ENCODE measurements at regions not wholly inside any gene's neighbourhood (a gene's known extent, or its start where the extent isn't known, plus 50 kb on each side); places are given as distances from the start of the nearest gene placed in this dataset.

DNA sequence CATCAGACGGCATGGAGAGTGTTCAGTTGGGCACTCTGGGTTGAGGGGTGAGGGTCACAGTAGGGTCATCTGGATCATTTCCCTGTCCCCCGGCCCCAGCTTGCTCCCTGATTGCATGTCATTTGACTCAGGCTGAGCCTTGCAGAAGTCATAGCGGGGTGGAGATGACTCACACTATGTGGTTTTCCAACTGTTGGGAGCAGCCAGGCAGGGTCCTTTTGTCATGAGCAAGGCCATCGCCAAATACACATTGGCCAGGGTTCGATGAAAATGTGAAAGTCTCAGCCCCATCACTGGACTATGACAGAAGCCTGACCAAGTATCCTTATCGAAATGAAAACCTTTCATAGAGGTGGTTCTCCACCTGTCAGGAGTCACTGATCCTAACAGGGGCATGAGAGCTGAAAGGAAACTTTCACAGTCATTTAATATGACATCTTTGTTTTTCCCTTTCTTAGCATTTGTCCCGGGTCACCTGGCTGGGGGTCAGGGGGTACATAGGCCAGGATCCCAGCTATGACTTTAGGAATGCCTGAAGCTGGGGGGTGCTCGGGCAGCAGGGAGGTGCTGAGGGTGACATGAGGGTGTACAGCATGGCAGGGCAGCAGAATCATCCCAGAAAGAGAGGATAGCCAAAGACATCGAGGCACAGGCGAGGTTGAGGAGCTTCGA, 70.2 kb upstream of the CD93 start:
- DNase-seq (ENCODE audit: insufficient read length, low spot score), result no peak
- FAIRE-seq, result no peak
- no peak for TF ChIP-seq PAX5 (IDR thresholded peaks at IDR 0.05; ENCODE audit: insufficient read depth, low read length, severe bottlenecking)
- TF ChIP-seq POLR2A (IDR thresholded peaks at IDR 0.05; ENCODE audit: low read depth, low read length), result no peak
- no peak for TF ChIP-seq POLR2AphosphoS5 (IDR thresholded peaks at IDR 0.05; ENCODE audit: low read depth, low read length)
- TF ChIP-seq SPI1 (IDR thresholded peaks at IDR 0.05; ENCODE audit: low read depth, low read length), result no peak
- no peak for TF ChIP-seq POU2F2 (IDR thresholded peaks at IDR 0.05; ENCODE audit: low read depth, low read length)
- TF ChIP-seq TAF1 (IDR thresholded peaks at IDR 0.05; ENCODE audit: low read depth, low read length), result no peak

DNA sequence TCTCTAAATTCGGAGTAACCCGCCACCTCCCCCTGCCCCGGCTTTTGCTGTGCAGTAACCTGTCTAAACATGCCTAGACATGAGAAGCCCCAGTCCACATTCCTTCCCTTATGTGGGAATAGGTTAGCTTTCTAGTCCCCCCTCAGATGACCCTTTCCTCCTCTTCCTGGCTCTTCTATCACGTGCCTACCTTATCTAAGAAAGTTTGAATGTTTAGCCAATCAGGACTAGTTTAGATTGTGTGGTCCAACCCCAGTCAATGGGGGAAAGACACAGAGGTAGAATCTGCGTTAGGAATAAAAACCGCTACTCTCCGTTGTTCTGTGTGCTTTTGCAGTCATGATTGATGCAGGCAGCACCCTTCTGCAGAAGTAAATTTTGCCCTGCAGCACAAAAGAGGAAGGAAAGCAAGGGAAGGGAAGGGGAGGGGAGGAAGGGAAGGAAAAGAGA, 69.0 kb upstream of the CD93 start:
- TF ChIP-seq POU2F2 (IDR thresholded peaks at IDR 0.05; ENCODE audit: low read depth, low read length), result no peak
- DNase-seq (ENCODE audit: insufficient read length, low spot score) (no peak), FAIRE-seq (no peak)

DNA sequence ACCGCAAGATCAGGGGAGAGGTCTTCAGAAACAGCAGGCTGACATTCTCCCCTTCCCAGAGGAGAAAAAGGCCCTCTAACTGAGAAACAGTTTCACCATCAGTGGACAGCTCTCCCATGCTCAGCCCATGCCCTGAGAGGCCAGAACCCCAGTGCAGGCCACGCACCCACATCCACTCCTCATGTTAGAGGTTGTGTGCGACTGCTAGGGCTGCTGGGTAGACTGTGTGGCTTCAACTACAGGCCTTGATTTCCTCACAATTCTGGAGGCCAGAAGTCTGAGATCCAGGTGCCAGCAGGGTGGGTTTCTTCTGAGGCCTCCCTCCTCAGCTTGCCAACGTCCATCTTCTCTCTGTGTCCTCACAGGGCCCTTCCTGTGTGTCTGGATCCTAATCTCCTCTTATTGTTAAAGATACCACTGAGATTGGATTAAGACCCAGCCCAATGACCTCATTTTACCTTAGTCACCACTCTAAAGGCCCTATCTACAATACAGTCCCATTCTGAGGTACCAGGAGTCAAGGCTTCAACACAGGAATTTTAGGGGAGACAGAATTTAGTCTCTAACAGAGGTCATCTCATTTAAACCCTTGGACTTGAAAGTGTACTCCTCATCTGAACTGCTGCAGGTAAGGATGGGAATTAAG, 67.7 kb upstream of the CD93 start:
- no peak for FAIRE-seq
- no peak for DNase-seq (ENCODE audit: insufficient read length, low spot score)
- TF ChIP-seq PAX5 (IDR thresholded peaks at IDR 0.05; ENCODE audit: insufficient read depth, low read length, severe bottlenecking), result no peak
- no peak for TF ChIP-seq POLR2A (IDR thresholded peaks at IDR 0.05; ENCODE audit: low read depth, low read length)
- TF ChIP-seq TAF1 (IDR thresholded peaks at IDR 0.05; ENCODE audit: low read depth, low read length), result no peak
- TF ChIP-seq POU2F2 (IDR thresholded peaks at IDR 0.05; ENCODE audit: low read depth, low read length), result no peak
- no peak for TF ChIP-seq SPI1 (IDR thresholded peaks at IDR 0.05; ENCODE audit: low read depth, low read length)
- no peak for TF ChIP-seq POLR2AphosphoS5 (IDR thresholded peaks at IDR 0.05; ENCODE audit: low read depth, low read length)

DNA sequence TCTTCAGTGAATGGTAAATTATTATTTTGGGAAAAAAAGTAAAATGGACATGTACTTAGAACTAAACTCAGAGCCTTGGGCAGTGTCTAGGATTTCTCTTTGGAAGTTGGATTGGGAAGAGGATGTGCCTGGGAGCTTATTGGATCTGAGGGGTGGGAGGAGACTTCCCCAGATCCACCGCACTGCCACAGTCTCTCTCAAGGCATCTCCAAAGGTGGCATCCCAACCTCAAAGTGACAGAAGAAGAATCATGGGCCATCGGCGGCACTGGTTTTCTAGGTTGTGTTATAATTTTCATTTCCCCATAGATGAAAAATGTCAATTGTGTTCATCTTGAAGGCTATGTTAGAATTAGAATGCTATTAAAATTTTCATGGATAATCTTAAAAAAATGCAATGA, 66.8 kb upstream of the CD93 start:
- no peak for FAIRE-seq
- TF ChIP-seq POLR2AphosphoS5 (IDR thresholded peaks at IDR 0.05; ENCODE audit: low read depth, low read length) (no peak), TAF1 (IDR thresholded peaks at IDR 0.05; ENCODE audit: low read depth, low read length) (no peak), PAX5 (IDR thresholded peaks at IDR 0.05; ENCODE audit: insufficient read depth, low read length, severe bottlenecking) (no peak), POLR2A (IDR thresholded peaks at IDR 0.05; ENCODE audit: low read depth, low read length) (no peak), POU2F2 (IDR thresholded peaks at IDR 0.05; ENCODE audit: low read depth, low read length) (no peak), SPI1 (IDR thresholded peaks at IDR 0.05; ENCODE audit: low read depth, low read length) (no peak)
- DNase-seq (ENCODE audit: insufficient read length, low spot score), result no peak

DNA sequence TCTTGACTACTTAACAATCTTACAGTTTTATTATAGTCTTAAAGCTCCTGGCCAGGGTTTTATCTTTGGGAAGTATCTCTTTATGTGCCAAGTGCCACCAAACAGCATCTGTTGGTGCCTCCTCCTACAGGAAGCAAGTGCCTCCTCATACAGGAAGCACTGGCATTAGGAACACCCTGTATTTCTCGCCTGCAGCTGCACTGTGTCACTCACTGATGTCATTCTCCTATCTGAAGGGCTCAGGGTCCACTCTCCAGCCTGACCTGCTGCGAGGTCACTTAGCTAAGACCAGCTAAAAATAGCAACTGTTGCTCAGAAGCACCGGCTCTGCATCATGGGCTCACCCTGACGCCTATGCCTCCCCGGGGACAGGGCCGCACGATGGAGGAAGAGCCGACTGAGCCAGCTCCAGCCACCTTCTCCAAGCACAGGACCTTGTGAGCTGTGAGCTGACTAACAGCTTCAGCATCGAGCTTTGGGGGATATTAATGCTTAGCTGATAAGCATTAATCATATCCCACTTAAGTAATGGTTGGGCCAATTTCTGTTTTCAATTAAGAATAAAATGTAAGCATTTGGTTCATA, 66.3 kb upstream of the CD93 start:
- TF ChIP-seq TAF1 (IDR thresholded peaks at IDR 0.05; ENCODE audit: low read depth, low read length) (no peak), POLR2AphosphoS5 (IDR thresholded peaks at IDR 0.05; ENCODE audit: low read depth, low read length) (no peak), SPI1 (IDR thresholded peaks at IDR 0.05; ENCODE audit: low read depth, low read length) (no peak), POU2F2 (IDR thresholded peaks at IDR 0.05; ENCODE audit: low read depth, low read length) (no peak), PAX5 (IDR thresholded peaks at IDR 0.05; ENCODE audit: insufficient read depth, low read length, severe bottlenecking) (no peak), POLR2A (IDR thresholded peaks at IDR 0.05; ENCODE audit: low read depth, low read length) (no peak)
- DNase-seq (ENCODE audit: insufficient read length, low spot score) (no peak), FAIRE-seq (no peak)

DNA sequence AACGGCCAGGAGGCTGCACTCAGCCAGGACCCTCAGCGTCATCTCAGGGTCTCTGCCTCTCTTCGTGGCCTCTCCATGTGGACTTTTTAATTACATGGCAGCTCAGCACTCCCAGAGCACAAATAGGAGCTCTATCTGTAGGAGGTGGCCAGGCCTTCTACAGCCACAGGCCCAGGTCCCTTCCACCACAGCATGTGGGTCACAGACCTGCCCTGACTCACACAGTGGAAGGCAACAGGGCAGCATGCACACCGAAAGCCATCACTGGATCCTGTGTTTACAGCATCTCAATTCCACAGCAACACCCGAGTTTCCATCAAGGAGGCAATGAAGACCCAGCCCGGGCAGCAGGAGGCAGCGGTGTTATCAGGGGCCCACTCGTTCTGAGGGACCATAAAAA, 65.8 kb upstream of the CD93 start:
- TF ChIP-seq PAX5 (IDR thresholded peaks at IDR 0.05; ENCODE audit: insufficient read depth, low read length, severe bottlenecking), result no peak
- TF ChIP-seq SPI1 (IDR thresholded peaks at IDR 0.05; ENCODE audit: low read depth, low read length), result no peak
- TF ChIP-seq POLR2AphosphoS5 (IDR thresholded peaks at IDR 0.05; ENCODE audit: low read depth, low read length), result no peak
- no peak for TF ChIP-seq POU2F2 (IDR thresholded peaks at IDR 0.05; ENCODE audit: low read depth, low read length)
- TF ChIP-seq TAF1 (IDR thresholded peaks at IDR 0.05; ENCODE audit: low read depth, low read length), result no peak
- TF ChIP-seq POLR2A (IDR thresholded peaks at IDR 0.05; ENCODE audit: low read depth, low read length), result no peak
- FAIRE-seq, result no peak
- DNase-seq (ENCODE audit: insufficient read length, low spot score), result no peak

DNA sequence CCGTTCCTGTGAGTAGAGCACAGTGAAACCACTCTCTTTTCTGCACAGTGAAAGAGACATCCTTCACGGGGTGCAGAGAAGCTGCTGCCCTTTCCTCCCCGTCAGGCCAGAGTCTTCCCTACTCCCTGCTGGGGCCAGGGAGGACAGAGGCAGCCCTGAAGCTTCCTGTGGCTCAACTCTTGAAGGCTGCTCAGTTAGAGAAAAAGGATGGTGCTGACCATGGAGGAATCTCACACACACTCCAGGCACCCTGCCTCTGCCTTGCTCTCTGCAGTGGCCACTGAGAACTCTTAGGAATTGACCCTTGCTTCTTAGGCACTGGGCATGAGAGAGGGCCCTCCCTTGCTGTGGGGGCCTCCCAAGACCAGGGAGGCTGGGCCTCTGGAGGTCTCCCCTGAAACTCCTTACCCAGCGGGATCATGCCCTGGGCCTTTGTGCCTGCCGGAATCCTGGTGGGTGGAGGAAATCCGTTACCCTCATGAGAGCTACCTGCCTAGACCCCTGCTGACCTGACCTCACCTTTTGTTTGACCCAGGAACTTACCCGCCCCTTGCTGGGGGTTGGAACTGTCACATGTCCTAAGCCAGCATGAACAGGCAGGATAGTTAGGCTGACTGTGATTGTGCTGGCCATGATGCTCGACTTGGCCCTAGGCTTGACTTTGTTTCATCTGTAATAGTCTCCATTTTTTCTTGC, 65.0 kb upstream of the CD93 start:
- TF ChIP-seq TAF1 (IDR thresholded peaks at IDR 0.05; ENCODE audit: low read depth, low read length), result no peak
- TF ChIP-seq POLR2A (IDR thresholded peaks at IDR 0.05; ENCODE audit: low read depth, low read length), result no peak
- TF ChIP-seq SPI1 (IDR thresholded peaks at IDR 0.05; ENCODE audit: low read depth, low read length), result no peak
- no peak for TF ChIP-seq POLR2AphosphoS5 (IDR thresholded peaks at IDR 0.05; ENCODE audit: low read depth, low read length)
- TF ChIP-seq POU2F2 (IDR thresholded peaks at IDR 0.05; ENCODE audit: low read depth, low read length), result no peak
- no peak for TF ChIP-seq PAX5 (IDR thresholded peaks at IDR 0.05; ENCODE audit: insufficient read depth, low read length, severe bottlenecking)
- FAIRE-seq, result no peak
- no peak for DNase-seq (ENCODE audit: insufficient read length, low spot score)

DNA sequence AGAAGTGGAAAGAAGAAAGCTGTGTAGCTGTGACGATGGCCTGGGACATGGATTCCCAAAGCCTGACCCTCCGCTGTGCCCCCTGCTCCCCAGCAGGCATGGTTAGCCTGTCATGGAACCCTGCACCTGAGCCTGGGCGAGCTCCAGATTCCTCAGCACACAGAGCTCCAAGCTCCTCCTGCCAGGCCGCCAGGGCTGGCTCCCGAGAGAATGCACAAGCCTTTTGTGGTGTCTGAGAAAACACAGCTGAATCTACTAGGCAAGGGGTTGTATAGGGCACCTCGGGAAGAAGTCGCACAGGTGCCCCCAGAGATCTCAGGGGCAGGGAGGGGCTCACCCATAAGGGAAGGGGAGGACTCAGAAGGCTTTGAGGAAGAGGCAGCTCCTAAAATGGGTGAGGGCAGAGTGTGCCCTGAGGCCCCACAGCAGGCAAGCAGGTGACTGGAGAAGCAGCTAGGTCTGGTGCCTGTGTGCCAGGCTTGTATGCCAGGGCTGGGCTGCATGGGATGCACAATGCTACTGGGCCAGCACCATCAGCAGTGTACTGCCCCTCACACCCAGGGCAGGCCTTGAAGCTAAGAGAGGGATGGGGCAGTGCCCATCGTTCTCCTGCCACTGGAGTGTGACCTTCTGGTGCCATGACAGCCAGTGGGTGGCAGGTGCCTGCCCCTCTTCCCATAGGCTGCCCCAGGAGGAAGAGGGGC, 64.3 kb upstream of the CD93 start:
- FAIRE-seq (no peak), DNase-seq (ENCODE audit: insufficient read length, low spot score) (no peak)
- no peak for TF ChIP-seq POLR2AphosphoS5 (IDR thresholded peaks at IDR 0.05; ENCODE audit: low read depth, low read length)
- TF ChIP-seq POU2F2 (IDR thresholded peaks at IDR 0.05; ENCODE audit: low read depth, low read length), result no peak
- no peak for TF ChIP-seq TAF1 (IDR thresholded peaks at IDR 0.05; ENCODE audit: low read depth, low read length)
- no peak for TF ChIP-seq POLR2A (IDR thresholded peaks at IDR 0.05; ENCODE audit: low read depth, low read length)
- TF ChIP-seq PAX5 (IDR thresholded peaks at IDR 0.05; ENCODE audit: insufficient read depth, low read length, severe bottlenecking), result no peak

Measured in GM12891 (cell line).